ENCODE measurements at regions not wholly inside any gene's neighbourhood (a gene's known extent, or its start where the extent isn't known, plus 50 kb on each side); places are given as distances from the start of the nearest gene placed in this dataset.
"Not testable (repeated sequence)": the region's sequence is repeated elsewhere in the genome, so short reads cannot be mapped to it uniquely, and the experiment has no call there.

DNA sequence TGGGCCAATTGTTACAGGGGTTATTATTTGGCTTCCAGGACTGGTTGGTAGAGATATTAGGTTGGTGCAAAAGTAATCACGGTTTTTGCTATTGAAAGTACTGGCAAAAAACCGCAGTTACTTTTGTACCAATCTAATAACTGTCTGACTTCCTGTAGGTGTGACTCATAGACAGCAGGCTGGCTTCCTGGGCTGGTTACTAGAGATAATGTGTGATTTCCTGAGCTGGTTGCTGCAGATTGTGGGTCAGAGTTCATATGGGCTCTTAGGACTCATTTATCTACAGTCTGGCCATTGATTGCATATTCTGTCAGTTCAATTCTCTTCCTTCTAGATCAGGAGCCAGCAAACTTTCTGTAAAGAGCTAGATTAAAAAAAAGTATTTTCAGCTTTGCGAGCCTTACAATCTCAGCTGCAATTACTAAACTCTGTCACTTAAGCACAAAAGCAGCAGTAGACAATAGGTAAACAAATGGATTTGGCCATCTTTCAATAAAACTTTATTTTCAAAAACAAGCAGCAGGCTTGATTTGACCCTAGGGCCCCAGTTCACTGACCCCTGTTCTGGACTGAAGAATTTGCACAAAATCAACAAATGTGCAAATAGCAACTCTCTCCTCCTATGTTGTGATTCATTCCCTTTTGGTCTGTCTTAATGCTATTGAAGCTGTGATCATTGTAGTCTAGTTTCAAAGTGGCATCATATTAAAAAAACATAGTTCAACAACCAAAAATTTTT lies 50.8 kb upstream of the BOD1L1 start:
- no peak for DNase-seq

DNA sequence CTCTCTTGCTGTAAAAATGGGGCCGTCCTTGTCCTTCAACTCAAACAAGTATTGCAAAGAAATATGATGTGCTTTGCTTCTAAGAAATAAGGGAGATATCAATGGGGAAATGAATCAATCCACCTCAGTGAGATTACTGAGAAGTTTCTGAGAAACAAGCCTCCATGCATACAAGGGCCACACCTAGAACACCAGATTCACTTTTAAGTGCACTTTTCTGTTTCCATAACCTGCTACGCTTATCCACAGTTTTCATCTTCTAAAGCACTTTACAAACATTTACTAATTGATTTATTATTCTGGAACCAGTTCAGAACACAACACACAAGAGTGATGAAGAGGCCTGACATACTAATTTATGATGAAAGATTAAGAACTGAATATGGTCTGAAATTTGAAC lies 54.0 kb upstream of the BOD1L1 start:
- no peak for DNase-seq

DNA sequence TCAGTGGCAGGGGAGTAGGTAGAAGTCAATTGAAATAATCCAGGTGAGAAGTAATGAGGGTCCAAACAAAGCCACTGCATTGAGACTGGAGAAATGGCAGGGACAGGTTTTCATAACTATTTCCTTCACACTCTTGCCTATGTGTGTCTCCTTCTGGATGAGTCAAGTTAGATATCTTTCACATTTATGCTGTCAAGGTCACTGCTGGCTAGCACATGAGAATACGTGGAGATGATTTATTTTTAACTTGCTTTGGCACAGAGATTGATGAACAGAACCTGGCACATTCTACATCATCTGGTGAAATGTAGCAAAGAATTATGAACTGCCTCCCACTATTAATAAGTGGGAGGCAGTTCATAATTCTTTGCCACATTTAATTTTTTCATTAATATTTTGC lies 66.7 kb upstream of the BOD1L1 start:
- no peak for DNase-seq

DNA sequence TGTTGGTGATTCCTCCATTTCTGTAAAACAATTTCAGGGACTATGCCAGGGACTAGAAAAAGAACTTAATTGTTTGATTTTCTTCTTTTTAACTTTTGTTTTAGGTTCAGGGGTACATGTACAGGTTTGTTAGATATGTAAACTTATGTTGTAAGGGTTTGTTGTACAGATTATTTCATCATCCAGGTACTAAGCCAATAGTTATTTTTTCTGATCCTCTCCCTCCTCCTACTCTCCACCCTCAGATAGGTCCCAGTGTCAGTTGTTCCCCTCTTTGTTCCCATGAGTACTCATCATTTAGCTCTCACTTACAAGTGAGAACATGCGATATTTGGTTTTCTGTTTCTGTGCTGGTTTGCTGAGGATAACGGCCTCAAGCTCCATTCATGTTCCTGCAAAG lies 70.8 kb upstream of the BOD1L1 start:
- DNase-seq = no peak

DNA sequence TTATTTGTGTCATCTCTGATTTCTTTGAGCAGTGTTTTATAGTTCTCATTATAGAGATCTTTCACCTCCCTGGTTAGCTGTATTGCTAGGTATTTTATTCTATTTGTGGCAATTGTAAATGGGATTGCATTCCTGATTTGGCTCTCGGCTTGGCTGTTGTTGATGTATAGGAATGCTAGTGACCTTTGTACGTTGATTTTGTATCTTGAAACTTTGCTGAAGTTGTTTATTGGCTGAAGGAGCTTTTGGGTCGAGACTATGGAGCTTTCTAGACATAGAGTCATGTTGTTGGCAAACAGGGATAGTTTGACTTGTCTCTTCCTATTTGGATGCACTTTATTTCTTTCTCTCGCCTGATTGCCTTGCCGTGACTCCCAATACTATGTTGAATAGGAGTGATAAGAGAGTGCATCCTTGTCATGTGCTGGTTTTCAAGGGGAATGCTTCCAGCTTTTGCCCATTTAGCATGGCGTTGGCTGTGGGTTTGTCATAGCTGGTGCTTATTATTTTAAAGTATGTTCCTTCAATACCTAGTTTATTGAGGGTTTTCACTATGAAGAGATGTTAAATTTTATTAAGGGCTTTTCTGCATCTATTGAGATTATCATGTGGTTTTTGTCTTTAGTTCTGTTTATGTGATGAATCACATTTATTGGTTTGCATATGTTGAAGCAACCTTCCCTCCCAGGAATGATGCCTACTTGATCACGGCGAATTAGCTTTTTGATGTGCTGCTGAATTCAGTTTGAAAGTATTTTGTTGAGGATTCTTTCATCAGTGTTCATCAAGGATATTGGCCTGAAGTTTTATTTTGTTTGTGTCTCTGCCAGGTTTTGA lies 72.7 kb upstream of the BOD1L1 start:
- no peak for DNase-seq

DNA sequence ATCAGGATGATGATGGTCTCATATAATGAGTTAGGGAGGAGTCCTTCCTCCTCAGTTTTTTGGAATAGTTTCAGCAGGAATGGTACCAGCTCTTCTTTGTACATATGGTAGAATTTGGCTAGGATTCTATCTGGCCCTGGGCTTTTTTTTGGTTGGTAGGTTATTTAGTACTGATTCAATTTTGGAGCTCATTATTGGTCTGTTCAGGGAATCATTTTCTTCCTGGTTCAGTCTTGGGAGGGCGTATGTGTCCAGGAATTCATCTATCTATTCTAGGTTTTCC lies 73.3 kb upstream of the BOD1L1 start:
- not testable (repeated sequence) for DNase-seq

DNA sequence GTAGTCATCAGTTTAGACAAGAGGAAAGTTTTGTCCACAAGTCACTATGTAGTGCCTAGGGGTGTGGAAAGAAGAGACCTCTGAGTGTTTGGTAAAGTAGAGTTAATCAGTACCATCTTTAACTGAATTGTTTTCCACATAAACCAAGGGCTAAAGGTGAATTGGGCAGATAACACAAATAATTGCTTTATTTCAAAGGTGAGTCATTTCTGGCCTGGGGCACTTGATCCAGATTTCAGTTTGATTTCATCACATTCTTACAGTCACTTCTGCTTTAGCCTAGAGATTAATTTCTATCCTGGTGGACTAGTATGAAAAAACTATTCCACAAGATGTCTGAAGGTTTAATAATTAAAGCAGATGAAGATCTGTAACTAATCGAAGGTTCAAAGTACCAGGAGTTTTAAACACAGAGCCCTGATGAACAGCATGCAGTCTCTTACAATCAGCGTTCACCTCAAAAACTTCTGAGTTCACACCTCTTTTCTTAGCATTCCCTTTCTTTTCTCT lies 74.5 kb upstream of the BOD1L1 start:
- DNase-seq = no peak

DNA sequence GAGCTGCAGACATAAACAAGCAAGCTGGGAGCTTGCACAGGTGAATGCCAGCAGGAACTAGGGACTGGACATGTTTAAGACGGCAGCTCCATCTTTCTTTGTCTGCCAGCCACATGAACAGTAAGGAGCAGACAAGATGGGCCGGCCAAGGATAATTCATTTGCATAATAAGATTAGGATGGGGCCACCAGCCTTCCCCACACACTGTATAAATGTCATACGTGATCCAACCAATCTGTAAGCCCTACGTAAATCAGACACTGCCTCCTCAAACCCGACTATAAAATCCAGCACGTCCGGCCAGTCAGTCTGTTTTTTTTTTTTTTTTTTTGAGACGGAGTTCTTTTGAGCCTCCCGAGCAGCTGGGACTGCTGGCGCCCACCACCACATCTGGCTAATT lies 75.6 kb upstream of the BOD1L1 start:
- DNase-seq = no peak

DNA sequence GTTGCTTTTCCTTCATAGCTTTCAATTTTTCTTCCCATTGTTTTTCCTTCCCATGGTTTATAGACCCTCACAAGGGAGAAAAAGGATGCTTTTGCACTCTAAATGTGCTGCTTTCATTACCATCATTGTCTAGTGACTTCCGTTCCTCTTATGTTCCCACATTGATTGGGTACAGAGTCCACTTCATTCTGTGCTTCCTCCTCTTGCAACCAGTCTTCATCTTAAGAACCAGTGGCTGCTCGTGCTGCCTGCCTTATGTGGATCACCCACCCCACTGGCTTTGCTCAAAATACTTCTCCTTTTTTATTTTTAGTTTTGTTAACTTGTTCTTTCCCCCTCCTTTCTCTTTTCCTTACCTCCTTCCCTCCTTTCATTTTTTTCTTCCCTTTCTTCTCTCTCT lies 76.5 kb upstream of the BOD1L1 start:
- DNase-seq = no peak

DNA sequence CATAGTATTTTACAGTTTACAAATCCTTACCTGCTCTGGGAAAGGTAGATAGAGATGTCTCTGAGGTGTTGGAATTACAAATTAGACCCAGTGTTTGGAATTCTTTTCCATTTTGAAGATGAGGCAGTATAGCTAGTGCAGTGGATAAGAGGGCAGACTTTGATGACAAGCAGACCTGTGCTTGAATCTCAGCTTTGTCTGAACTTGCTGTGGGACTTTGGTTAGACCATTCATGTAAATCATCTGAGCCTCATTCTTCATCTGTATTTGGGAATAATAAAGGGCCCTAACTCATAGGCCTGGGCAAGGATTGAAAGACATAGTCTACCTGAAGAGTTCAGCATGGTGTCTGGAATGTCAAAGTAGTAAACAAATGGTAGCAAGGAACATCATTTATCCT lies 77.2 kb upstream of the BOD1L1 start:
- no peak for DNase-seq

DNA sequence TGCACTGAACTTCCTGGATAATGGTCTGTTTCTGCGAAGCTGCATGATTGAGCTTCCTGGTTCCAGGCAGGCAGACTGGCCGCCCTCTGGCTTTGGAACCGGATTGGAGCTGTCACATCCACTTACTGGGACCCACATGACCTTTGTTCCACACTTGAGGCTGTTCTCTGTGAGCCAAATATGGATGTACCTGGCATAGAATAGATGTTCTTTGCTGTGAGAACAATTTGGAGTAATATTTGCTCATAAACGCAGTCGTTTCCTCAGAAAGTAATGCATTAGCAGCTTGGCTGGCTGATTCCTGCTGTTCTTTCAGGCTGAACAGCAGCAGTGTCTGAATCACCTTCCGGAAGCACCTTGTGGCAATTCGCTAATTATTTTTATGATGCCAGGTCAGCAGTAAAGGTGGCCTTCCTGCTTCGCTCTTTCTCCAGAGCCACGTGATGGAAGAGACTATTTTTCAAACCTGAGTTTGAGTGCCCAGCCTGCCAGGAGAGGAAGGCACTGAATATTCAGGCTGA lies 78.1 kb upstream of the BOD1L1 start:
- no peak for DNase-seq

DNA sequence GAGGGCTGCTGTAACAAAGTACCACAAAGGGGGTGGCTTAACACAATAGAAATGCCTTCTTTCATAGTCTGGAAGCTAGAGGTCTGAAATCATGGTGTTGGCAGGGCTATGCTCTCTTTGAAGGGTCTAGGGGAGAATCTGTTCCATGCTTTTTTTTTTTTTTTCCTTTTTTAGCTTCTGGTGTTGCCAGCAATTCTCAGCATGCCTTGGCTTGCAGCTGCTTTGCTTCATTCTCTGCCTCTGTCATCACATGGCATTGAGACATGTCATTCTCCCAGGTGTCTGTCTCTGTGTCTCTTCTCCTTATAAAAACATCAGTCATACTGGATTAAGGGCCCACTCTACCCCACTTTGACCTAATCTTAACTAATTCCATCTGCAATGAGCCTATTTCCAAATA lies 78.6 kb upstream of the BOD1L1 start:
- DNase-seq = no peak

DNA sequence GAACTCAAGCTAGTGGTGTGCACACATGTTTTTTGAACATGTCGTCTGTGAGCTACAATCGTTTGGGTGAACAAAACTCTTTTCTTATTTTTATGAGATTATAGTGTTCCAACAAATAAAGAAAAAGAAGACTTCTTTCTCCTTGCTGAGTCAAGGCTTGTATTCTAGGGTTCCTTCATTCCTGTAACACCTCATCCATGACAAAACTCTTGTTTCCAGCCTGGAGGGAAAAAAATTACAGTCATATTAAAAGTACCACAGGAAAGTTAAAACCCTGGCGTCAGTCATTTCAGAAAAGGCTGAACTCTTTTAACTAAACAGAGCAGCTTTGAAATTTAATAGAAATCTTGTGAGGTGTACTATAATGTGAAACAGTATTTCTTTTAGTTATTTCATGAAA lies 79.2 kb upstream of the BOD1L1 start:
- DNase-seq = no peak

DNA sequence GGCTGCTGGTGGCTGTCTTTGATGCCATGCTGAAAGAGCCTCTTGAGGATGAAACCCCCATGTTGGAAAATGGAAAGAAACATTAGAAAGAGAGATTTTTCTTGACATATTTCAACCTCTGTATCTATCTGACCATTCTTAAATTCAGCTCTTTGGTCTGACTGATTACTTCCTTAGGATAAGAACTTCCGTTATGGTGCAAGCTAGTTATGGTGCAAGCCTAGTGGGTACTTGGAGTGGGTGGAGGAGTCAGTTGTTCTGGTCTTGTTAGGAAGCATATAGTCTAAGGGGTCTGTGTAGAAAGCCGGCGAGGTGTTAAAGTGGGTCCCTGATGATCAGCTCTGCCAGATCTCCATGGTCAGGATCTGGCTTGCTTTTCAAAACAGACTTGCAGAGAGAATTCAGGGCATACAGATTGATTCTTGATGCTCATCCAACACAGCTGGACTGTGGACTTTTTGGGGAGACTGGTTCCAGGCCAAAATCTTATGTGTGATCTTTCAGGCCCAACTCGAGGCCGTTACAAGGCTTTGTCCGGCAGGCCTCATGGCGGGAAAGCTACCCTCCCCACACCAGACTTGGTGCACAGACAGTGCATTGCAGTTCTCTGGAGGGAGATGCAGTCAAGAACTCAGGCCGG lies 82.8 kb upstream of the BOD1L1 start:
- DNase-seq = no peak

DNA sequence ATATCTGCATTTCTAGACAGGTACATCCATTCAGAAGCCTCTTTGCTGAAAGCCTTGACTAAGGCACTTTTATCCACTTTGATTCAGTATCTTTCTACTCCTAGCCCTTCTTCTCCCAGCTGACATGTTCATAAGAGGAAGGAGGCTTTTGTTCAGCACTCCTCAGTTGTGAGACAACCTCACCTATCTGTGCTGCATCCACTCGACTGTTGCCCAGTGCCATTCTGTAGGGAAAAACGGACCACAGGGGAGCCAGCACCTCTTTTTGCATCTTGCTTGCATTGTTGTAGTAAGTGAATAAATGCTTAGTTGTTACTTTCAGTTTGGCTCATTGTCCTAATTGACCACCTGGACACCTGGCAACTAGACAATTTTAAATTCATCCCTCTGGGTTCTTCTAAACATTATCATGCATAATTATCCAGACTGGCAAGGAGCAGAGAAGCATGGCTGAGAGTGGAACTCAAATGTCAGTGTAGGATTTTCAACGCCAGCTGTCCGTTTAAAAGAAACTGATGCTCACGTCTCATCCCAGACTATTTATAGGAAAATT lies 83.8 kb upstream of the BOD1L1 start:
- no peak for DNase-seq

DNA sequence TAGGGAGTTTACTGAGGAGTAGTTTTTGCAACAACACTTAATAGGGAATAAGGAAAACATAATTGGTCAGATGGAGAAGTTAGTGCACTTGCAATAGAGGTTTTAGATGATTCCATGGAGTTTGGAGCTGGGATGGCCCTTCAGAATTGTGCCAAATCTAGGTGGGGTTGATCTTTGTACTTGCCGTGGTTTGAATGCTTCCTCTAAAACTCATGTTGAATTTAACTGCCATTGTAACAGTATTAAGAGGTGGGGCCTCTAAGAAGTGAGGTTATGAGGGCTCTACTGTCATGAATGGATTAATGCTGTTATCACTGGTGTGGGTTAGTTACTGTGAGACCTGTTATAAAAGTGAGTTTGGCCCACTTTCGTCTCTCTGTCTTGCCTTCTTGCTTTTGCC lies 94.4 kb upstream of the BOD1L1 start:
- DNase-seq = no peak

DNA sequence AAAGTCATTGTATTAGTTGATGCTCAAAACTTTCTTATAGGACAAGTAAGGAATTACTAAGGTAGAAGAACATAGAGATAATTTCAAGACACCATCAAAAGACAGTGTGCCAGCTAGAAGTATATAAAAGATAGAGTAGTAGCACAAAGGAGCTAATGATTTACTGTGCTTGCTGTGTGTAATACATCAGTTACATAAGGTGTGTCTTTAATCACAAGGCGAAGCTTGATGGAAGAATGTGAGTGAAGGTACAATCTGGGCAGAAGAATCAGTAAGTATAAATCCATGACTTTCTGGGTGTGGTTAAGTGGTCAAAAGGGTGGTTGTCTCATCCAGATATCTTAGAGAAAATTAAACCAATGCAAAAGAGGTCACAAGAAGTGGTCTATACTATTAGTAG lies 95.1 kb upstream of the BOD1L1 start:
- DNase-seq = no peak

DNA sequence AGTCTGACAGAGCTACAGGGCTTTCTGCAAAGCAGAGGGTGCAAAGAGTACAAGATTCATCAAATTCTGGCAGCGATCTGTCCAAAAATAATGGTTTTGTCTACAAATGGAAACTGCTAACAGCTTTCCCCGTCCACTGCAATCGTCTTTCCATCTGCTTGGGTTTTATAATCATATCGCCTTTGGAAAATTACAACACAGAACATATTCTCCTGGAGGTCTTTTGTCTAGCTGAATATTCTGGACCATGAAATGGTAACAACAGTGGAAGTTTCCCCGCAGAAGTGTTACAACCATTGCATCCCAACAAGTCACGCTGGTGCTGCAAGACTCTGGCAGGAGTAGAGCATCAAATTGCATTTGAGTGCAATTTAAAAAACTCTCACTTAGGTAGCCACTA lies 101.2 kb upstream of the BOD1L1 start:
- no peak for DNase-seq

DNA sequence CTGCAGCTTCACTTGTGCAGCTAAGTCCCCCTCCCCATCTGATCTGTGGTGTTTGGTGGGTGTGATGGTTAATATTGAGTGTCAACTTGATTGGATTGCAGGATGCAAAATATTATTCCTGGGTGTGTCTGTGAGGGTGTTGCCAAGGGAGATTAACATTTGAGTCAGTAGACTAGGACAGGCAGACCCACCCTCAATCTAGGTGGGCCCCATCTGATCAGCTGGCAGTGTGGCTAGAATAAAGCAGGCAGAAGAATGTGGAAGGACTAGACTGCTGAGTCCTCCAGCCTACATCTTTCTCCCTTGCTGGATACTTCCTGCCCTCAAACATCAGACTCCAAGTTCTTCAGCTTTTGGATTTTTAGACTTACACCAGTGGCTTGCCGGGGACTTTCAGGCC lies 103.5 kb upstream of the BOD1L1 start:
- no peak for DNase-seq

DNA sequence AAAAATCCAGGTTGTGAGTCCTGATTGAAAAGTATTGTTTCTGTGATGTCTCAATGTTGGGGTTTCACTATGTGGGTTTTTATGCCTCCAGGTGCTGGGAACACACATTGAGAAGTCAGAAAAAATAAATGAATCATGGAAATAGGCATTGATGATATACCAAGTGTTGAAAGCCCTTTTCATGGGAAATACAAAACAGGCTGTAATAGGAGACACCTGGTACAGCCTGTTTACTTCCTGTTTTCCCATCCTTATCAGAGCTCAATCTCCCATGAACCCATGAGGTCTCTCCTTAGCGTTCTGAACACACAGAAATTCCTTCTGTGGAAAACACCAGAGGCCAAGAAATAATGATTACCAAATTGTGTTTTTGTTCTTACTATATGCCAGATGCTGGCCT lies 106.3 kb upstream of the BOD1L1 start:
- DNase-seq = no peak

DNA sequence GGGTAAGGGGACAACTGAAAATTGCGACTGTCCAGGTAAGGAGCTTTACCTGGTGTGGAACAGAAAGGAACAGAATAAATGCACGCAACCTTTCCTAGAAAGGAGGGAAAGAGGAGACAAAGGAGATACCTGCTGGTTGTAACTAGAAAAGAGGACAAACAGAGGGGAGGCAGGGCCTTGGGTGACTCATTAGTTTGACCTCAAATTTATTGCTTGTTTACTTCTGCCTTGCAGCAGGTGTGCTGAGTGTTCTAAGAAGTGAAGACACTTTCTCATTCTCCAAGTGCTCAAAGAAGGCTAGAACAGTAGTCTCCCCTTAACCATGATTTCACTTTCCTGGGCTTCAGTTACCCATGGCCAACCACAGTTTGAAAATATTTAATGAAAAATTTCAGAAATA lies 123.1 kb upstream of the BOD1L1 start:
- no peak for DNase-seq

DNA sequence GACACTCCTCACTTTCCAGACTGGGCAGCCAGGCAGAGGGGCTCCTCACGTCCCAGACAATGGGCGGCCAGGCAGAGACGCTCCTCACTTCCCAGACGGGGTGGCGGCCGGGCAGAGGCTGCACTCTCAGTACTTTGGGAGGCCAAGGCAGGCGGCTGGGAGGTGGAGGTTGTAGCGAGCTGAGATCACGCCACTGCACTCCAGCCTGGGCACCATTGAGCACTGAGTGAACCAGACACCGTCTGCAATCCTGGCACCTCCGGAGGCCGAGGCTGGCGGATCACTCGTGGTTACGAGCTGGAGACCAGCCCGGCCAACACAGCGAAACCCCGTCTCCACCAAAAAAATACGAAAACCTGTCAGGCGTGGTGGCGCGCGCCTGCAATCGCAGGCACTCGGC lies 134.1 kb upstream of the BOD1L1 start:
- DNase-seq = not testable (repeated sequence)

DNA sequence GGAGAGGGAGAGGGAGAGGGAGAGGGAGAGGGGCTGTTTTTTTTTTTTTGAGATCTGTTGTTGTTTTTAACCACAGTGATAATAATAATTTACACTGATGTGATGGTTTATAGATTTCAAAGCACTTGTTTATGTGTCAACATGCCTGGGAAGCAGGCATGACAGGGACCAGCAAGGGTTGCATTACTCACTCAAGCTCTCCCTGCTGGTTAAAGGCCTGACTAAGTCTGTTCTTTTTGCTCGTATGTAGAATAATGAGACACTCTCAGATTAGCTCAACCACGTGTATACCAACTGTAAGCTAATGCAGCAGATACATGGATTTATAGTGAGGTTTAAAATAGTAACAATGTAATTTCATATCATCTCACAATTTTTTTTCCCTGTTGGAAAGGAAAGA lies 134.6 kb upstream of the BOD1L1 start:
- no peak for DNase-seq

DNA sequence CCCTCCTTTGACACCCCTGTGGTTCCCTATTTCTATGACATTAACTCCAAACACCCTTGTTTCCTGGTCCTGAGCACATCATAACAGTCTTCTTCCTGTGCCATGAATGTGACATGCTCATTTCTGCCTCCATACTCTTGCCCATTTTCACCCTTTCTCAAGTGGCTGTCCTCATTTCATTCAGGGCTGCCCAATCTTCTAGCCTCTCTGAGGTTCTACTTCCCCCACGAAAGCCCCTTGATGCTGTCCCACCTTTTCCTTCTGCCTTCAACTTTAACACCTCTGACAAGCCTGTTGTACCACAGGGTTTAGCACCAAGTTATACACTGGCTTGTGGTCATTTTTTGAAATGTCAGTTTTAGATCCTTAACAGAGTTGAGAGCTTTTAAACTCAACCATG lies 136.2 kb upstream of the BOD1L1 start:
- DNase-seq = no peak
